Activated T-cell treated with anti-CD3 and anti-CD28 coated beads for 48 hours (primary cell): ENCODE measurements at regions not wholly inside any gene's neighbourhood (a gene's known extent, or its start where the extent isn't known, plus 50 kb on each side); places are given as distances from the start of the nearest gene placed in this dataset.
"Not testable (repeated sequence)": the region's sequence is repeated elsewhere in the genome, so short reads cannot be mapped to it uniquely, and the experiment has no call there.

Experiments
- DNase-seq: peaks from one replicate; pipeline ENCODE4 v3.0.0-alpha.2; 2020; ENCODE audit warnings: low read depth

DNA sequence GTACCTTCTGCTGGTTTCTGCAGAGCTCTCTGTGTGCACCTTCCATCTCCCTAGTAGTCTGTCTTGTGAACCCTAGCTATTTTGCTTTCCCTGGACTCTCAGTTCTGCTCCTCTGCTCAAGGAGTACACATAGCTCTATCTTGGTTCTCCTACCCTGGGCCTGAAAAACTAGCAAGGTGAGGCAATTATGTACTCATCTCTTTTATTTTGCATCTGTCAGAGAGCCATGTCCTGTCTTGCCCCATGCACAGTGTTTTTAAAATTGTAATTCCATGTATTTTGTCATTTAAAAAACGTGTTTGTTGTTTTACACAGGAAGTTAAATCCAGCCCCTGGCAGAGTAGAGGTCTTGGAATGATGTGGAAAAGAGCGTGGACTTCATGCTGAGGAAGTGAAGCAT, 684.9 kb upstream of the CPEB2 start:
- DNase-seq, result no peak

DNA sequence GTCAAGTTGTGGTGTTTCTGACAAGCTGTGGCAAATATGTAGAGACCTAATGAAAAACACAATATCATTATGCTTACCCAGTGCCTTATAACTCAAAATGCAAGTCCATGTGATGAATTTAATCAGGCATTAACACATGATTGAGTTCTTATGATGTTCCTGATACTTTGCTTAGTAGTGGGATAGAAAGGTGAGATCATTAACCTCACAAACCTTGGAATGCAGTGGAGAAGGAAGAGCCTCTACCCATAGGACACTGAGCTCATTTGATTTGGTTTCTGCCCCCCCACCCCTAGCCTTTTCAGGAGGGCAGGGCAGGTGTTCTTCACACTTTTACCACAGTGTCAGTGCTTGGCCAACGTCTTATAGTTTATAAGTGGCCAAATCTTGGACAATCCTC, 683.6 kb upstream of the CPEB2 start:
- DNase-seq, result no peak

DNA sequence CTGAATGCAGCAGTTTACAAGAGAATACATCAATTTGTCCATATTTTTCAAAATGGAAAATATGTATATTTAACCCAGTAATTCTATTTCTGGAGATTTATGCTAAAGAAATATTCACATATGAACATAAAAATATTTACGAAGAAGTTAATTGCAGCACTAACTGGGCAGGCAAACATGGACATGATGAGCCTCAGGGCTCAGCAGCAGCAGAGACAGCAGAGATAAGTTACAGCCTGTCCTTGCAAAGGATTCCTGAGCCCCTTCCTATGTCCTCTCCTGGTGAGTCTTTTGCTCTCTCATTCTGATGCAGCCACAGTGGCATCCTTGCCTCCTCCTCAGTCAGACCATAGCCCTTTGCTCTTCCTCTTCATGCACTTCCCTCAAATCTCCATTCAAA, 680.6 kb upstream of the CPEB2 start:
- DNase-seq, result no peak

DNA sequence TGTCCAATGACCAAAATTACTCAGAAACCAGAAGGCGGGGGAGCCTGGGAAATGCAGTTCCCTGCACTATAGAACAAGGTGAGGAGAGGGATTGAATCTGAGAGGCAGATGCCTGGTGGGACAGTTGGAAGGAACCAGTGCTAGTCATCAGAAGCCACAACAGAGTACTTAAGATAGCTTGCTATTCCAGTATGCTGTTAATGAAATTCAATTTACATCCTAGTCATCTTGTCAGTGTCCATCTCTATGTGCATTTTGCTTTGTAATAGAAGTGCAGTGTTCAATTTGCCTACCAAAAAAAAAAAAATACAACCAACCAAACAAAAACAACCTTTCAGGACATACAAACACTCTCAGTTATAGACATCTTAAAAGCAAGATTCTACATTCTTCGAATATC, 679.1 kb upstream of the CPEB2 start:
- DNase-seq, result no peak

DNA sequence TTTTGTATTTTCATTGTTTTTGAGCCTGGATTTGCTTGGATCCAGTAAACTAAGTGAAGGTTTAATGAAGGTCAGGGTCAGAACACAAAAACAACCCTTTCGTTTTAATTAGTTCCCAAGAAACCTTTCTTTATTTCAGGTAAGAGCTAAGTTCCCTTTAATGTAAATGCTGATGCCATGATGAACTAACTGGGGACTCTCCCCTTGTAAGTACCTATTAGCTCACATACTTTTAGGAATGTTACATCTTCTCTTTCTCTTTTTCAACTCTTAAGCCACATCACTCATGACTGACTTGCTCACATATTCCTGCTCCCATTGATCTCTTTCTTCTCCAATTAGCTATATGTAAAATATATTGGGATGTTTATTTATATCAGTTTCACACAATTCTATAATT, 673.1 kb upstream of the CPEB2 start:
- DNase-seq, result no peak

DNA sequence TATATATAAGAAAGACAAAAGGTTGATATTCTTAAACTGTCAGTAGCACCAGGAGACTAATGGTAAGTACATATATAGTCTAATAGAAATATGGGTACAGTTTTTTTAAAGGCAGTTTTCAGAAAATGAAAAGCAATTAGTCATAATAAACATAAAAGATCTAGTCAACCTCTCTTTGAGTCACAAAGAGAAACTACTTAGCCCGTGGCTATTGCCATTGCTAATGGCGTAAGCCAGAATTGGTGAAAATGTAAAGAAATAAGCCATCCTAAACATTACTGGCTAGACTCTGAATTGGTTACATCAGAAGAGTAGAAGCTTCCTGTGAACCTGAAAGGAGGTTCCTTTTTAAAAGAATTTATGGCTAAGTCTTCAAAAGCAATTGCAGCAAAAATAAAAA, 668.7 kb upstream of the CPEB2 start:
- DNase-seq, result no peak

DNA sequence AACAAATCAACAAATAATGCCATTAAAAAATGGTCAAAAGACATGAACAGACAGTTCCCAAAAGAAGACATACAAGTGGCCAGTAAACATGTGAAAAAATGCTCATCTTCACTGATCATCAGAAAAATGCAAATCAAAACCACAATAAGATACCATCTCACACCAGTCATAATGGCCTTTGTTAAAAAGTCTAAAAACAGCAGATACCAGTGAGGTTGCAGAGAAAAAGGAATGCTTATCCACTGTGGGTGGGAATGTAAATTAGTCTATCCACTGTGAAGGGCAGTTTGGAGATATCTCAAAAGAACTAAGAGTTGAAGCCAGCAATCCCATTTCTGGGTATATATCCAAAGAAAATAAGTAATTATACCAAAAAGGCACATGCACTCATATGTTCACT, 668.1 kb upstream of the CPEB2 start:
- DNase-seq, result no peak

DNA sequence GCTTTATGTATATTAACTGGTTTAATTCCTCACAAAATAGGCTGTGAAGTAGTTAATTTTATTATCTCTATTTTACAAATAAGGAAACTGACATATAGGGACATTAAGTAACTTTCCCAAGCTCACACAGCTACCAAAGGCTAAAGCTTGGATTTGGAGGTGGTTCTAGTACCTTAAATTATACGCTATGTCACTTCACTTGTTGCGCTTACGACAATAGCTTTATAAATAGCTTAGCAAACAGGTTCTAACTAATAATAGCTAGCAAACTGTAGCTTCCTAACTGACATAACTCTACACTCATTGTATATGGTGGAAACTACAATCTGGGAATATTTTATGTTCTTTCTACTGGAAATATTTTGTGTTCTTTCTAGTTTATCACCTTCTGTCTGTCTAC, 666.4 kb upstream of the CPEB2 start:
- DNase-seq, result no peak

DNA sequence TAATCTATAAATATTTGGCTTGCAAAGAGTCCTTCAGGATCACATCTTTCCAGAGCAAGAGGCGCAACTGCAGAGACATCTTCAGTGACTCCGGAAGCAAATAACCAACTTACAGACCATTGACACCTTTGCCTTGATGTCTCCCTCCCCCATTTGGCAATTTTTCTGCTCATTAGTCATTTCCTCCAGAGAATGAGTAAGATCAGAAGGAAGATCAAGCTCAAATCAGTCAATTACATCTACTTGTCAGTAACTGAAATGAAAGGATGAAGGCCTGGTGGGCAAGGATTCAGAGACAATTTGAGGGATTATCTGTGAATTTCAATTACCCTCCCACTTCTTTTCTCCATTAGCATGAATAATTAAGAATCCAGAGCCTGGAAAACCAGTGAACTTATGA, 665.6 kb upstream of the CPEB2 start:
- DNase-seq, result no peak

DNA sequence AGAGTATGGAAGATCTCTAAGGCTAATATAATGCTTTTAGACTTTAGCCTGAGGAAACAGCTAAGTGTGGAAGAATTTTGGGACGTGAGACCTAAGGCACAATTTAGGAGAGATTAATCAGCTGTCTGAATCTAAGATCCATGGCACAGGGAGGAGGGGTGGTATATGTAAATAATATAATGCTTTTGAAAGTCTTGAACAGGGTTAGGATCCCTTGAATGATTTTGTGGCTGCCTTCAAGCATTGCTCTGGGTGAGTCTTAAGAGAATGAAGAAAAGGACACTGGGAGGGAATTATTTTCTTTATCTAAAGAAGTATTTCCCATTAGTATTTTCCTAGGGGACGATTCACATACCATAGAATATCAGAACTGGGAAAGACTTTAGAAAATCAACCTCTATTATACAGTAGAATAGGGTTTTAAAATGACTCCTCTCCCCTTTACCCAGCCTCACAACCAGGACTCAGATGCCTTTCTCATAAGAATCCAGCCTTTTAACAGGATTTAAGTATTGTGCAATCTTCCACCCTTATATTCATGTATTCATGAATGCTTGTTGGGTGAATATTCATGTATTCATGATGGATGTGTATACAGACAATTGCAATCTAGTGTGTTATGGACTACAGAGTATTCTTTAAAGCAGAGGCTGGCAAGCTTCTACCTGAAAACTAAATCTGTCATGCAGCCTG, 664.2 kb upstream of the CPEB2 start:
- no peak for DNase-seq

DNA sequence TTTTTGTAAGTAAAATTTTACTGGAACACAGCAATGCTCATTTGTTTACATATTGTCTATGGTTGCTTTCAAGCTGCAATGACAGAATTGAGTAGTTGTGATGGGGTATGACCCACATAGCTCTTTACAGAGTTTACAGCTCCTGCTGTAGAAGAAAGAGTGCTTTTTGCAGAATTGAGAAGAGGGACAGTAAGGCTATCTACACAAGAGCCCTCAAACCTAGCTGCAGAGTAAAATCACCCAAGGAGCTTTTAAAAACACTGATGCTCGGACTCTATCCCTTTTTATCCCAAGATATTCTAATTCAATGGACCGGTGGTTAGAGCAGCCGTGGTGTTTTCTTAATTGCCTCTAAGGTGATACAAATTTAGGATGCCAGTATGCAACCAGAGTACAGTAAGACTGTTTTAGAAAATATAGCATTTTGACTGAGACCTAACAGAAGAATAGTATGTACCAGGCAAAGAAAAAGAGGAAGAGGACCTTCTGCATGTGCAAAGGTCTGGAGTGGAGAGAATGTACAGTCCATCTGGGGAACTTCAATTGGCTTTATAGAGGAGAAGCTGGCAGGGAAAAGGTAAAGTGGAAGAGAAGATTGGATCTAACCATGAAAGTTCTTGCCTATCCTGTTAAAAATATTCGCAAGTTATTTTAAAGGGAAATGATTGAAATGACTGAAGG, 663.6 kb upstream of the CPEB2 start:
- DNase-seq, result no peak

DNA sequence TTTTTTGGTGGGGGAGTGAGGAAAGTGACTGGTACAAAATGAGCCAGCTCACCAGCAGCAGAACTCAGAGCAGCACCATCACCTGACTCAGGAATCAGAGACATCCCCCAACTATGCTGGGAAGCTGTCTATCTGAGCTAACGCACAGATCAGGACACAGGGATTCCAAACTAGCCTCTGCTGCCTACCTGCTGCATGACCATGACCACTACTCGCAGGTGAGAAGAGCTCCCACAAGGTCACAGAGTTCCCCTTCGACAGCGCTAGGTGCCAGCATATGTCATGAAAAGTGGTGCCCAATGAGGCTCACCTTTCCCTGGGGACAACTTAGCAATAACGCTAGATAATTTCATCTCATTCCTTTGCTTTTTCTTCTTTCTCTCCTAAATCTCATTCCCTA, 662.6 kb upstream of the CPEB2 start:
- DNase-seq, result no peak

DNA sequence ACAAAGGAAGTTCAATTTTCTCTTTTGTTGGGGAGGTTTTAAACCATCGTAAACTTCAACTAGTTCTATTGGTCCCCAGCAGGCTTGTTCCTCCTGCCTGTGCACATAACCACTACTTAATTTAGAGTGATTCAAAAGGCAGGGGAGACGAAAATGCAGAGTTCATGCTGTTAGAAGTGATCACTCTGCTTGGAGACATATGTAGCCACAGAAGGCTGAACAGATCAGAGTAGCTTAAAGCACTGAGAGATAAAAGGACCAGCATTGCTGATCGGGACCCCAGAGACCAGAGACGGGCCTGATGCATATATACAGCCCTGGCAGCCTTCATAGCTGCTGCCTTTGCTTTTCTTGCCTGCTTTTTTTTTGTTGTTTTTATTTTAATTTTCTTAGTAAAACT, 662.0 kb upstream of the CPEB2 start:
- DNase-seq, result no peak

DNA sequence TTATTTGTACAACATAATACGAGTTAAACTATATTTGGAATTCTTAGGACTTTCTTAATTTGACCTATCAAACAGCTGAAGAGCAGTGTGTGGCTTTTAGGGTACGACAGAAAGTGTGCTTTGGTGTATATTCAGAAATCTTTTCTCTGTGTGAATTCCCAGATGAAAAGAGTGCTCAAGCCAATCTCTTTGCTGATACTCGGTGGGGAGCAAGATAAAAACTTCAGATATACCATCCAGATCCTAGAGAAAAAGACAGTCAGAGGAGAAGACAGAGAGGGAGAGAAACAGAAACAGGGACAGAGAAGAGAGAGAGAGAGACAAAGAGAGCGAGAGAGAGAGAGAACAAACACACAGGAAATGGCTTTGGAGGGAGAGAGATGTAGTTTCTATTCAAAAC, 658.3 kb upstream of the CPEB2 start:
- no peak for DNase-seq

DNA sequence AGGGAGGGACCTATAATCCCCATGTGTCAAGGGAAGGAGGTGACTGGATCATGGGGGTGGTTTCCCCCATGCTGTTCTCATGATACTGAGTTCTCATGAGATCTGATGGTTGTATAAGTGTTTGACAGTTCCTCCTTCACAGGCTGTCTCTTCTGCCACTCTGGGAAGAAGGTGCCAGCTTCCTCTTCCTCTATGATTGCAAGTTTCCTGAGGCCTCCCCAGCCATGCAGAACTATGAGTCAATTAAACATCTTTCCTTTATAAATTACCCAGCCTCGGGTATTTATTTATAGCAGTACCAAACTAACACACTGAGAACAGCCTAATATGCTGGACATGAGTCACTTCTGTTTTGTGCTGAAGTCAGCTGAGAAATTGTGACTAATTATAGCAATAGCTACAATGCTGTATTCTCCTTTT, 656.9 kb upstream of the CPEB2 start:
- DNase-seq, result no peak

DNA sequence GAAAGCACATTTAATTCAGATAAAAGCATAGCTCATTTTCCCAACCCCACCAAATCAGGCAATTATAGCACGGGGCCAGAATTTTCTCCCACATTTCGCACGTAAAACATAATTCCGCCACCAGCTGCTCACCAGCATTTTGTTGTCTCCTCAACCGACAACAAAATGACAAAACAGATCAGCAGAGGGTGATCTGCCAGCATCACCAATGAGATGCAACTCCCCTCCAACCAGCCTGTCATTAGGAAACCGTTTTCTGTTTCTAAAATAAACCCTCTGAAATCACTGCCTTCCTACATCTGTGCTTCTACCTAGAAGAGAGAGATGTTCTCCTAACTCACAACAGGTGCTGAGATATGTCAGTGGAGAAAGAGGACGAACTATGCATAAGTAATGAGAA, 654.8 kb upstream of the CPEB2 start:
- no peak for DNase-seq

DNA sequence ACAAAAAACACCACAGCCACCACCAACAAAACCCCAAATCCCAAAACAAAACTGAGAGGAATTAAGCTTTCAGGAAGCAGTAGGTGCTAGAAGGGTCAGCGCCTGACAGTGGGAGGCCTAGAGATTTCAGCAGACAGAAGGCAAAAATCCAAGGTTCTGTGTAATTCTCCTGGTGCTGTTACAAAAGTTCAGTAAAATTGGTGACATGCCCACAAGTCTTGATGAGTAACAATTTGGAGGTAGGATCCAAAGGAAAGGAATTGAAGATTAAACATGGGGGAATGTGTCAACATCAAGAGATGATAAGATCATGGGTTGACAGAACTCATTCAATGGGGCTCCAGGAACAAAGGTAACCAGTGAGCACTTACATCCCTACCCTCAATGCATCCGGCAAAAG, 653.8 kb upstream of the CPEB2 start:
- no peak for DNase-seq

DNA sequence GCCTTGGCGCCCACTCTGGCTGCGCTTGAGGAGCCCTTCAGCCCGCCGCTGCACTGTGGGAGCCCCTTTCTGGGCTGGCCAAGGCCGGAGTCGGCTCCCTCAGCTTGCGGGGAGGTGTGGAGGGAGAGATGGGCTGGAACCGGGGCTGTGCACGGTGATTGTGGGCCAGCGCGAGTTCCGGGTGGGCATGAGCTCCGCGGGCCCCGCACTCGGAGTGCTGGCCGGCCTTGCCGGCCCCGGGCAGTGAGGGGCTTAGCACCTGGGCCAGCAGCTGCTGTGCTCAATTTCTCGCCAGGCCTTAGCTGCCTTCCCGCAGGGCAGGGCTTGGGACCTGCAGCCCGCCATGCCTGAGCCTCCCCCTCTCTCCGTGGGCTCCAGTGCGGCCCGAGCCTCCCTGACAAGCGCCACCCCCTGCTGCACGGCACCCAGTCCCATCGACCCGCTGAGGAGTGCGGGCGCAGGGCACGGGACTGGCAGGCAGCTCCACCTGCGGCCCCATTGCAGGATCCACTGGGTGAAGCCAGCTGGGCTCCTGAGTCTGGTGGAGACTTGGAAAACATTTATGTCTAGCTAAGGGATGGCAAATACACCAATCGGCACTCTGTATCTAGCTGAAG, 643.6 kb upstream of the CPEB2 start:
- DNase-seq, result not testable (repeated sequence)

DNA sequence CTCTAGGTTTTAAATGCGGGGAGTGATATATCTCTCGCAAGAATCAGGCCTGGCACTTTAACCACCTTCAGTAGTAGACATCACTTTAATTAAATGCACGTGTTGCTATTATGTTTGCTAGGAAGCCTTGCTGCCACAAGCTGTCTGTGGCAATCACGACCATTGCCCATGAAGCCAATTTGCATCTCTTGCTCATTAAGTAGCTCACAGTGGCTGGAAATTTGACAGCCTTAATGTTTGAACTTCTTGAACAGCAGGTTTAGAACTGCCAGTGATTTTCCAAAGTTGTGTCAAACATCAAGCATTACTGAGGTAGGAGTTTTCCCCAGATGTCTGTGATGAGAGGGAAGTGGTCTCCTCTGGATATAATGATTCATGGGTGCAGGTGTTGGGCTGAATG, 642.3 kb upstream of the CPEB2 start:
- no peak for DNase-seq

DNA sequence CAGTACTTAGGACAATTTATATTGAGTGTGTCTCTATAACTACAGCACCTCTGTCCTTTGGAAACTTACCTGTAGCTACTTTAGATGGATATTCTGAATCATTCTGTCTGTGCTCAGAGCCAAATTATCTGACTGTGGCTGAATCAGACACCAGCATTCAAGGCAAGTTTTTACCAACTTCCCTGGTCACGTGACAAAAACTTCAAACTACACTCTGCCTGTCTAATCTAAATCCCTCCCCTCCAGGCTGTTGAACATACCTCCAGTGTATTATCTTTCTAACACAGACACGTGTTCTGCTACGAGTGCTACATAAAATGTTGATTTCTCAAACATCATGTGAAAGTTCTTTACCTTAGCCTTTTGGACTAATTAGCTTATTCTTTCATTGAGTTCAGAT, 641.2 kb upstream of the CPEB2 start:
- no peak for DNase-seq

DNA sequence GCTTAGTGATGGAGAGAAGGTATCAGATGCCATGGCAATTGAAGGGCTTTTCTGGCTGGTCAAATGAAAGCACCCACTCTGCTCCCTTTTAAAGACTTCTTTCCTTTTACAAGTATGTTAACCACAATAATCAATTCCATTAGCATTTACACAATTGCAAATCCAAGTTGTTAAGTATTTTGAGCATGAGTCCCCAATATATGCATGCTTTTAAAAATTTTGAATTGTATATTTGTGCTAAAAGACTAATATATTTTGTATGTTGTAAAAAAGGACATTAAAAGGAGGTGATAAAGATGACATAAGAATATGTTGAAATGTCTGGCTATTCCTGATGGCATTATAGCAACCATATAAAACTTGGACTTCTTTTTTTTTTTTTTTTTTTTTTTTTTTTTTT, 639.9 kb upstream of the CPEB2 start:
- no peak for DNase-seq

DNA sequence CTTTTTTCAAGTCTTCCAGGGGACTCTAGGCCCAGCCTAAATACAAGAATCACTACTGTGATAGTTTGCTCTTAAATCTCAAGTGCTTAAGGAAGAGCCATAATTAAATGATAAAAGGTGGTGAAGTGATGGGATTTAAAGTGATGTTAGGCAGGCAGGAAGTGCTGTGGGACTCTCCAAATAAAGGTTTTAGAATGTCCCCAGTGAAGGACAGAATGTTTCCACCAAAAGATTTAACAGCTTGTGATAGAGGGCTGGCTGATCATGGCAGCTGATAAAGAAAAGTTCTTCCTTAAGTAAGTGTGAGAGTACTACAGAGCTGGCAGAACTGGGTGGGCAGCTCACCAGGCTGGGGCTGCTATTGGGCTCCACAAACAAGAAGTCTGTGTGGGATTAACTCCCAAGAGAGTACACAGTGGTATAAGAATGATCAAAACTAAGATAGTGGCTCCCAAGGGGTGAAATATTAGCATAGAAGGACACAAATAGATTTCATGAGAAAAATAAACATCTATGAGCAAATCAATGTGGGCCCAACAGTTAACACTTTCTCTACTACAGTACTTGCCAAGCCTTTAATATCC, 637.2 kb upstream of the CPEB2 start:
- no peak for DNase-seq

DNA sequence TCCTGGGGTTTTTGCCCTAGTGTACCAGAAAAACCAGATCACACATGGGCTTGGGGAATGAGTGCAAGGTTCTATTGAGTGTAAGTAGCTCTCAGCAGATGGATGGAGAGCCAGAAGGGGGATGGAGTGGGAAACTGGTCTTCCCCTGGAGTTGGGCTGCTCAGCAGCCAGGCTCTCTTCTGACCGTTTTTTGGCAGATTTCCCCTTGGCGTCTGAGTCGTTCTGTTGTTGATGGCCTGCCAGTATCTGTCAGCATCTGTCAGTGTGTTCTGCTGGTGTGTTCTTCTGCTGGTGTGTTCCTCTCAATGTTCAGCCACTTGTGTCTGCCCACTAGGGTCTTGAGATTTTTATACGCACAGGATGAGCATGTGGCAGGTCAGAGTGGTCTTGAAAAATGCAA, 633.9 kb upstream of the CPEB2 start:
- no peak for DNase-seq
